Colonic mucosa (tissue), 4 donors: ENCODE measurements at regions not wholly inside any gene's neighbourhood (a gene's known extent, or its start where the extent isn't known, plus 50 kb on each side); places are given as distances from the start of the nearest gene placed in this dataset.

Source experiments
- DNase-seq: peaks from one replicate; pipeline ENCODE4 v3.0.0-alpha.2; 2020
- H3K27ac ChIP-seq: fragments of 200-600 bp; one replicate; pipeline ENCODE4 v1.8.0; 2021
- H3K27me3 ChIP-seq: fragments of 200-600 bp; one replicate; pipeline ENCODE4 v1.8.0; 2021
- H3K36me3 ChIP-seq: fragments of 200-600 bp; one replicate; pipeline ENCODE4 v1.8.0; 2021
- H3K4me1 ChIP-seq: fragments of 200-600 bp; one replicate; pipeline ENCODE4 v1.8.0; 2021; ENCODE audit warnings: mild to moderate bottlenecking
- H3K4me3 ChIP-seq: fragments of 200-600 bp; one replicate; pipeline ENCODE4 v1.8.0; 2021
- H3K9ac ChIP-seq, 2 donors: one replicate each; pipeline ENCODE4 v1.7.0; 2013; ENCODE audit warnings: control low read depth in 2 of 2, low read depth in 2 of 2, low read length in 2 of 2
- H3K9me3 ChIP-seq: fragments of 200-600 bp; one replicate; pipeline ENCODE4 v1.8.0; 2021
- CTCF ChIP-seq: fragments of 200-600 bp; IDR thresholded peaks from one replicate; pipeline ENCODE4 v1.8.0; 2022; ENCODE audit warnings: antibody characterized with exemption, mild to moderate bottlenecking
- intact Hi-C: fragments of 100-400 bp; cut with DNase I; formaldehyde crosslinking; loops from one replicate; pipeline ENCODE4 v1.14.1; 2022
- donor health status: healthy.
- donor health status: DM: no; HTN: no; CAD: no.
- donor health status: DM: no; HTN: no; CAD: no.

GRCh38 chr7:130912082-130912861, 178.3 kb upstream of the KLF14 start:
- no peaks in the 10 kb centered on the region for H3K9me3 ChIP-seq
- peaks cover 12% of the 10 kb centered on the region for H3K4me1 ChIP-seq
- peak overlapping the region; percentile 39 for H3K4me3 ChIP-seq
- H3K36me3 ChIP-seq, result no peaks in the 10 kb centered on the region
- no peak for TF ChIP-seq CTCF
- intact Hi-C loops, result no loop called here
- H3K27ac ChIP-seq, result peak overlapping the region; percentile 95
- peak overlapping the region; percentile 87 to 99 for H3K9ac ChIP-seq
- H3K27me3 ChIP-seq, result no peaks in the 10 kb centered on the region
- DNase-seq, result no peak

- H3K4me3 ChIP-seq, result peak overlapping the region; percentile 39
- no peak for DNase-seq
- no peaks in the 10 kb centered on the region for H3K36me3 ChIP-seq
- H3K4me1 ChIP-seq, result peaks cover 12% of the 10 kb centered on the region
- no peak for TF ChIP-seq CTCF
- peak overlapping the region; percentile 95 for H3K27ac ChIP-seq
- intact Hi-C loops, result no loop called here
- H3K27me3 ChIP-seq, result no peaks in the 10 kb centered on the region
- H3K9me3 ChIP-seq, result no peaks in the 10 kb centered on the region
- H3K9ac ChIP-seq, result peak overlapping the region; percentile 87 to 99
These were observed 179.0 kb upstream of the KLF14 start for GRCh38 chr7:130912862-130913638.

- no peak for TF ChIP-seq CTCF
- peak overlapping the region; percentile 87 to 99 for H3K9ac ChIP-seq
- peak overlapping the region; percentile 95 for H3K27ac ChIP-seq
These were observed 179.9 kb upstream of the KLF14 start for GRCh38 chr7:130913639-130914553.

GRCh38 chr7:130914554-130915294, 180.7 kb upstream of the KLF14 start:
- Histone ChIP-seq H3K27ac (peak overlapping the region; percentile 95), H3K36me3 (no peaks in the 10 kb centered on the region), H3K27me3 (no peaks in the 10 kb centered on the region), H3K9ac (peak overlapping the region in 1 of 2 donors; percentile 99), H3K4me1 (peaks cover 12% of the 10 kb centered on the region), H3K9me3 (no peaks in the 10 kb centered on the region), H3K4me3 (no peak overlapping the region)
- intact Hi-C loops, result no loop called here
- no peak for DNase-seq
- no peak for TF ChIP-seq CTCF

More at GRCh38 chr7:130913639-130914553, 179.9 kb upstream of the KLF14 start:
- H3K9me3 ChIP-seq, result no peaks in the 10 kb centered on the region
- peaks cover 12% of the 10 kb centered on the region for H3K4me1 ChIP-seq
- H3K4me3 ChIP-seq, result peak overlapping the region; percentile 39
- intact Hi-C loops, result no loop called here
- no peaks in the 10 kb centered on the region for H3K27me3 ChIP-seq
- no peaks in the 10 kb centered on the region for H3K36me3 ChIP-seq
- no peak for DNase-seq
